HG03460 (cell line): ENCODE measurements at regions not wholly inside any gene's neighbourhood (a gene's known extent, or its start where the extent isn't known, plus 50 kb on each side); places are given as distances from the start of the nearest gene placed in this dataset.

Source experiments
- ATAC-seq: cut with Tn5 transposase; IDR thresholded peaks from one replicate; pipeline ENCODE4 v1.9.1; 2021; ENCODE audit not compliant: unreplicated experiment

- ATAC-seq = no peak
These were observed 393.4 kb upstream of the IRX4 start for GRCh38 chr5:2276101-2276500.

GRCh38 chr5:2272755-2273154, 390.0 kb upstream of the IRX4 start:
- ATAC-seq = no peak

- no peak for ATAC-seq
These were observed 389.3 kb upstream of the IRX4 start for GRCh38 chr5:2272039-2272438.

GRCh38 chr5:2271316-2271715, 388.6 kb upstream of the IRX4 start:
- ATAC-seq = no peak

GRCh38 chr5:2270467-2270866, 387.7 kb upstream of the IRX4 start:
- ATAC-seq = no peak

GRCh38 chr5:2269656-2270055, 386.9 kb upstream of the IRX4 start:
- ATAC-seq = no peak

GRCh38 chr5:2267991-2268390, 385.3 kb upstream of the IRX4 start:
- no peak for ATAC-seq

GRCh38 chr5:2266641-2267240, 384.0 kb upstream of the IRX4 start:
- ATAC-seq = no peak

GRCh38 chr5:2265341-2265740, 382.6 kb upstream of the IRX4 start:
- no peak for ATAC-seq

- ATAC-seq = no peak
These were observed 381.0 kb upstream of the IRX4 start for GRCh38 chr5:2263763-2264162.

GRCh38 chr5:2262620-2263019, 379.9 kb upstream of the IRX4 start:
- ATAC-seq = no peak

GRCh38 chr5:2261004-2261703, 378.4 kb upstream of the IRX4 start:
- no peak for ATAC-seq

GRCh38 chr5:2260211-2261003, 377.7 kb upstream of the IRX4 start:
- ATAC-seq = no peak

- no peak for ATAC-seq
These were observed 376.9 kb upstream of the IRX4 start for GRCh38 chr5:2259494-2260107.

GRCh38 chr5:2258861-2259260, 376.1 kb upstream of the IRX4 start:
- no peak for ATAC-seq

- no peak for ATAC-seq
These were observed 374.9 kb upstream of the IRX4 start for GRCh38 chr5:2257326-2258244.

GRCh38 chr5:2256691-2257280, 374.1 kb upstream of the IRX4 start:
- ATAC-seq = no peak

- no peak for ATAC-seq
These were observed 373.4 kb upstream of the IRX4 start for GRCh38 chr5:2255915-2256690.
